ENCODE measurements at regions not wholly inside any gene's neighbourhood (a gene's known extent, or its start where the extent isn't known, plus 50 kb on each side); places are given as distances from the start of the nearest gene placed in this dataset.

- no peak for TF ChIP-seq CTCF (IDR thresholded peaks at IDR 0.05; ENCODE audit: control insufficient read depth, extremely low read depth, insufficient read depth)
- no peak for DNase-seq (ENCODE audit: low read depth)
- H3K4me3 ChIP-seq (ENCODE audit: low read depth, low read length) = no peak overlapping the region
Measured at GRCh38 chr10:83934062-83934461, 205.2 kb upstream of the GHITM start.

- no peak for TF ChIP-seq CTCF (IDR thresholded peaks at IDR 0.05; ENCODE audit: control insufficient read depth, extremely low read depth, insufficient read depth)
Measured at GRCh38 chr10:83934641-83935338, 204.5 kb upstream of the GHITM start.

GRCh38 chr10:83935339-83935736, 204.0 kb upstream of the GHITM start:
- no peak for TF ChIP-seq CTCF (IDR thresholded peaks at IDR 0.05; ENCODE audit: control insufficient read depth, extremely low read depth, insufficient read depth)
- DNase-seq (ENCODE audit: low read depth) = no peak
- H3K4me3 ChIP-seq (ENCODE audit: low read depth, low read length) = no peak overlapping the region

More at GRCh38 chr10:83934641-83935338, 204.5 kb upstream of the GHITM start:
- no peak overlapping the region for H3K4me3 ChIP-seq (ENCODE audit: low read depth, low read length)
- no peak for DNase-seq (ENCODE audit: low read depth)

GRCh38 chr10:83935911-83936310, 203.4 kb upstream of the GHITM start:
- TF ChIP-seq CTCF (IDR thresholded peaks at IDR 0.05; ENCODE audit: control insufficient read depth, extremely low read depth, insufficient read depth) = no peak
- no peak overlapping the region for H3K4me3 ChIP-seq (ENCODE audit: low read depth, low read length)
- no peak for DNase-seq (ENCODE audit: low read depth)

- H3K4me3 ChIP-seq (ENCODE audit: low read depth, low read length) = no peak overlapping the region
Measured at GRCh38 chr10:83937161-83937560, 202.1 kb upstream of the GHITM start.

GRCh38 chr10:83937826-83938225, 201.5 kb upstream of the GHITM start:
- TF ChIP-seq CTCF (IDR thresholded peaks at IDR 0.05; ENCODE audit: control insufficient read depth, extremely low read depth, insufficient read depth) = no peak
- H3K4me3 ChIP-seq (ENCODE audit: low read depth, low read length) = no peak overlapping the region
- DNase-seq (ENCODE audit: low read depth) = no peak

More at GRCh38 chr10:83937161-83937560, 202.1 kb upstream of the GHITM start:
- peak; percentile 2 for DNase-seq (ENCODE audit: low read depth)
- TF ChIP-seq CTCF (IDR thresholded peaks at IDR 0.05; ENCODE audit: control insufficient read depth, extremely low read depth, insufficient read depth) = no peak

GRCh38 chr10:83941189-83941588, 198.1 kb upstream of the GHITM start:
- DNase-seq (ENCODE audit: low read depth) = no peak
- H3K4me3 ChIP-seq (ENCODE audit: low read depth, low read length) = no peak overlapping the region
- no peak for TF ChIP-seq CTCF (IDR thresholded peaks at IDR 0.05; ENCODE audit: control insufficient read depth, extremely low read depth, insufficient read depth)
